GM23338 (cell line): ENCODE measurements at regions not wholly inside any gene's neighbourhood (a gene's known extent, or its start where the extent isn't known, plus 50 kb on each side); places are given as distances from the start of the nearest gene placed in this dataset.

ENCODE experiments used
- CREB1 ChIP-seq: fragments of 250-450 bp; sonication (Bioruptor Pico); IDR thresholded peaks from 2 replicates; pipeline ENCODE4 v1.5.0; 2020; ENCODE audit warnings: low read depth, mild to moderate bottlenecking, moderate library complexity
- CTCF ChIP-seq, 2 experiments: fragments of 200-600 bp in 1 of 2; sonication (generic) in 1 of 2; conservative IDR thresholded peaks; 2 replicates each; pipeline versions ENCODE4 v1.5.1 to v1.6.1; 2016 to 2017; ENCODE audit warnings: antibody characterized with exemption in 2 of 2, low read depth in 2 of 2, mild to moderate bottlenecking in 2 of 2, moderate library complexity in 1 of 2
- ETS1 ChIP-seq: IDR thresholded peaks from 2 replicates; pipeline ENCODE4 v1.6.1; 2016; ENCODE audit warnings: antibody characterized with exemption
- EZH2 ChIP-seq: fragments of 200-600 bp; sonication (generic); IDR thresholded peaks from one replicate; pipeline ENCODE4 v1.8.0; 2017; ENCODE audit warnings: antibody characterized with exemption, mild to moderate bottlenecking, low read depth; ENCODE audit not compliant: unreplicated experiment
- POLR2AphosphoS5 ChIP-seq: IDR thresholded peaks from 2 replicates; pipeline ENCODE4 v1.6.1; 2016; ENCODE audit warnings: antibody characterized with exemption, low read depth
- REST ChIP-seq: IDR thresholded peaks from one replicate; pipeline ENCODE4 v1.6.1; 2018; ENCODE audit warnings: antibody characterized with exemption; ENCODE audit not compliant: unreplicated experiment

DNA sequence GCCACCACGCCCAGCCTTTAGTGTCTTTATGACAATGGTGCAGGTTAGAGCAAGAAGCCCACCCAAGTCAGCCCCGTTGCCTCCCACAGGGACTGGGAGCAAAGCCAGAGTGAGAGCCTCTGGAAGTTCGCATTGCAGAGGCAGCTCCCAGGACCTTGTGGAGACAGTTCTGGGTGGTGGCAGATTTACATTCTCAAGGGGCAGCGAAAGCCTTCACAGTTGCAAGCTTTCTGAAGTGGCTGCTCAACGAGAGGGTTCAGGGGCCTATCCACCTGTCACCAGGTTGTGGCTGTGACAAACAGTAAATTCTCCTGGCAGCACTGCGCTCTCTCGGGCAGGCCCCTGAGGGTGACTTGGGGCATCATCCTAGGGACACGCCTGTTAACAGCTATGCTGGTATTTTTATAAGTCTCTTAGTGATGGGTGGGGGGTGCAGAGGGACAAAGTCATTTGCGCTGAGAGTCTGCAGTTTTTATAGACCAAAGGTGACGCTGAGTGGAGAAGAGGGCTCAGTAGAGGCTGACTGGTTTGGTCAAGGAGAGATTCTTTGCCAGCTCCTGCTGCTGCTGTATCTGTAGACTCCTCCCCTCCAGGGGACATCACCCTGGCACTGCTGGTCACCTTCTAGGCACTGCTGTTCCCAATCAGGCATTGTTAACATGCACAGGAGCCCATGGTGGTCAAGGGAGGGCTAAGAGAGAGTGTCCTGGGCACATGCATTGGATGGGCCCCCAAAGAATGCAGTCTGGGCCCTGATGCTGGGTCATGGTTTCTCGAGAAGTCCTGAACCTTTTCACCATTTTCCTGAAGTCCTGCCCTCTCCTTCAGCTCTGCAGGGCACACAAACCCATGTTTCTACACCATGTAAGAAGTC lies 57.5 kb upstream of the KLF13 start:
- no peak for TF ChIP-seq CTCF (conservative IDR thresholded peaks at IDR 0.05; ENCODE audit: low read depth in 2 of 2)
- no peak for TF ChIP-seq ETS1
- no peak for TF ChIP-seq EZH2
- TF ChIP-seq REST: no peak
- TF ChIP-seq POLR2AphosphoS5: no peak
- no peak for TF ChIP-seq CREB1 (CRISPR knock-in tag)
